Smooth muscle cell (in vitro differentiated cells): ENCODE measurements at regions not wholly inside any gene's neighbourhood (a gene's known extent, or its start where the extent isn't known, plus 50 kb on each side); places are given as distances from the start of the nearest gene placed in this dataset.

Source experiments
- DNase-seq: peaks from one replicate; lab custom pipeline; 2025; ENCODE audit not compliant: unreplicated experiment; lab: John Stamatoyannopoulos, UW
- H2AFZ ChIP-seq: fragments of 200-600 bp; sonication (generic); 2 replicates; pipeline ENCODE4 v1.6.0; 2016; ENCODE audit warnings: antibody characterized with exemption, low read depth, mild to moderate bottlenecking
- H3F3A ChIP-seq: fragments of 200-600 bp; sonication (generic); 2 replicates; pipeline ENCODE4 v1.6.0; 2017; ENCODE audit warnings: antibody characterized with exemption, low read depth
- H3K27ac ChIP-seq: fragments of 200-600 bp; sonication (generic); 2 replicates; pipeline ENCODE4 v1.5.1; 2016; ENCODE audit warnings: low read depth, mild to moderate bottlenecking
- H3K27me3 ChIP-seq: fragments of 200-600 bp; sonication (generic); 2 replicates; pipeline ENCODE4 v1.6.1; 2016; ENCODE audit warnings: low read depth, mild to moderate bottlenecking
- H3K36me3 ChIP-seq: fragments of 200-600 bp; sonication (generic); 2 replicates; pipeline ENCODE4 v1.5.1; 2016; ENCODE audit warnings: low read depth
- H3K4me1 ChIP-seq: fragments of 200-600 bp; sonication (generic); 2 replicates; pipeline ENCODE4 v1.5.1; 2016; ENCODE audit warnings: low read depth
- H3K4me2 ChIP-seq: fragments of 200-600 bp; sonication (generic); 2 replicates; pipeline ENCODE4 v1.6.0; 2016; ENCODE audit warnings: mild to moderate bottlenecking
- H3K4me3 ChIP-seq: fragments of 200-600 bp; sonication (generic); 2 replicates; pipeline ENCODE4 v1.5.1; 2016; ENCODE audit warnings: mild to moderate bottlenecking
- H3K79me2 ChIP-seq: fragments of 200-600 bp; sonication (generic); 2 replicates; pipeline ENCODE4 v1.6.0; 2016; ENCODE audit warnings: low read depth, mild to moderate bottlenecking
- H3K9ac ChIP-seq: fragments of 200-600 bp; sonication (generic); 2 replicates; pipeline ENCODE4 v1.6.0; 2016; ENCODE audit warnings: low read depth
- H3K9me3 ChIP-seq: fragments of 200-600 bp; sonication (generic); replicated peaks from 2 replicates; pipeline ENCODE4 v1.5.1; 2016; ENCODE audit warnings: low read depth
- H4K20me1 ChIP-seq: fragments of 200-600 bp; sonication (generic); 2 replicates; pipeline ENCODE4 v1.6.0; 2016; ENCODE audit warnings: low read depth
- WGBS: methylation state at CpG from one replicate; pipeline ENCODE4 v1.1.7; 2016; ENCODE audit warnings: low lambda C conversion rate; 5-methylcytosine and 5-hydroxymethylcytosine counted together
- TF ChIP-seq, protein P1 (sequence below): fragments of 200-600 bp; sonication (generic); IDR thresholded peaks from 2 replicates; pipeline ENCODE4 v1.5.1; 2017; ENCODE audit warnings: borderline replicate concordance, mild to moderate bottlenecking, antibody characterized with exemption; ENCODE audit not compliant: insufficient read depth, poor library complexity, severe bottlenecking

DNA sequence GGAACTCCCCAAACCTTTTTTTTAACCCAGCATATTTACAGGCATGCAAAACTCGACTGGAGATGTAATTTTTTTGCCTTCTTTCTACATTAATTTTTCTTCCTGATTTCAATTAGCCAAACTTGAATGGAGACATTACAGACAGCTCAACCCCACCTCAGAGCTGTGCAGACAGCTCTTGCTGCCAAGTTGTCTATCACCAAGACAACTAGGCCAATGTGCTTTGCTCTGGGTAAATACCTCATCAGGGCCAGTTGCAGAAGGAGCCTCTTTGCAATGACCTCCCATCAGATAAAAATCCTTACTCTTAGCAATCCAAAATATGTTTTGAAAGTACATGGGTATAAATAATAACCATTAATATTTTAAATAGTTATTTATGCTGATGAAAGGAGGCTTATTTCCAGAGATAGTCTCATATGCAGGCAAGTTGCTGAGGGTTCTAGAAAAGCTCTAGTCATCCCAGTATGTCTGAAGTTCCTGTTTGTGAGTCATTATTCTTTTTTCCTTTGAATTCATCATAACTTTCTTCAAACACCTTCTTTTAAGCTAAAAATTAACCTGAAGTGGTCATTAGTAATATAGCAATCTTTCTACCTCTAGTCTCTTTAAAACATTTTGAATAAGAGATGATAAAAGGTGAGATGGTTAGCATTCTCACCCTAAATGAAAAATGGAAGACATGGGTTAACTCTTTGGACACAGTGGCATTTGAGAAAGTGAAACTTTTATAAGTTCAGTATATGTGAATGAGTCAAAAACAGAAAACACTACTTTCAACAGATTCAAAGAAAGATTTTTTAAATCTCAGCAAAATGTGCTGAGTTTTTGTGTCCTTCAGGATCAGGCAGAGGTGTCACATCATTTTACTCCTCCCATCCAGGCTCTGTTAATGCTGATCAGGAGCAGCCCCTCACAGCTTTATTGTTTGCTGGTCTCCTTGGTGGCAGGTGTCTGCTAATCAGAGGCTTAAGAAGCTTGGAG lies 475.5 kb upstream of the FGF16 start:
- Histone ChIP-seq H3K4me1 (no peaks in the 10 kb centered on the region), H3K4me3 (no peak overlapping the region), H3K9ac (no peak overlapping the region), H3K79me2 (no peaks in the 10 kb centered on the region), H3K27me3 (no peaks in the 10 kb centered on the region), H3K4me2 (no peak overlapping the region), H3F3A (no peaks in the 10 kb centered on the region), H4K20me1 (no peaks in the 10 kb centered on the region), H3K9me3 (no peaks in the 10 kb centered on the region), H3K27ac (no peak overlapping the region), H3K36me3 (no peaks in the 10 kb centered on the region), H2AFZ (no peak overlapping the region)
- no peak for DNase-seq
- TF ChIP-seq, protein P1, sequence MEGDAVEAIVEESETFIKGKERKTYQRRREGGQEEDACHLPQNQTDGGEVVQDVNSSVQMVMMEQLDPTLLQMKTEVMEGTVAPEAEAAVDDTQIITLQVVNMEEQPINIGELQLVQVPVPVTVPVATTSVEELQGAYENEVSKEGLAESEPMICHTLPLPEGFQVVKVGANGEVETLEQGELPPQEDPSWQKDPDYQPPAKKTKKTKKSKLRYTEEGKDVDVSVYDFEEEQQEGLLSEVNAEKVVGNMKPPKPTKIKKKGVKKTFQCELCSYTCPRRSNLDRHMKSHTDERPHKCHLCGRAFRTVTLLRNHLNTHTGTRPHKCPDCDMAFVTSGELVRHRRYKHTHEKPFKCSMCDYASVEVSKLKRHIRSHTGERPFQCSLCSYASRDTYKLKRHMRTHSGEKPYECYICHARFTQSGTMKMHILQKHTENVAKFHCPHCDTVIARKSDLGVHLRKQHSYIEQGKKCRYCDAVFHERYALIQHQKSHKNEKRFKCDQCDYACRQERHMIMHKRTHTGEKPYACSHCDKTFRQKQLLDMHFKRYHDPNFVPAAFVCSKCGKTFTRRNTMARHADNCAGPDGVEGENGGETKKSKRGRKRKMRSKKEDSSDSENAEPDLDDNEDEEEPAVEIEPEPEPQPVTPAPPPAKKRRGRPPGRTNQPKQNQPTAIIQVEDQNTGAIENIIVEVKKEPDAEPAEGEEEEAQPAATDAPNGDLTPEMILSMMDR = no peak
- 68% methylated on average over 1 of the region's 1 CpG for WGBS

DNA sequence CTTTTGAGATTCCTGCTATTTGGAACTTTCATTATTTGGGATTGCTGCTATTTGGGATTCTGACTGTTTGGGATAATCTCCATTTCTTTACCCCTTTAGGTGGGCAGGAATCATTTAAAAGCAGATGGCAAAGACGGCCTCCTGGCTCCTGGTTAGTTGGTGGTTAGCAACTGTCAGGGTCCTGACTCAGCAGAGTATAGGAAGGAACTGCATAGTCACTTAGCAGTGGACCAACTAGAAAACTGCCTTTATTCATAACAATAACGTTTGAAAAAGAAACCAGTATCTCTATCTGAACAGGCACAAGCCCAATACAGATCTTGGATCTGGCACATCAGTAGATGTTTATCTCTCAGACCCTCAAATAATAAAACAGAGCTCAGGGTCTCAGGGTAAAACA lies 469.7 kb upstream of the FGF16 start:
- no peaks in the 10 kb centered on the region for H3K4me1 ChIP-seq
- H4K20me1 ChIP-seq = no peaks in the 10 kb centered on the region
- WGBS = 39% methylated on average over 2 of the region's 2 CpGs
- no peaks in the 10 kb centered on the region for H3K79me2 ChIP-seq
- H3K27ac ChIP-seq = no peak overlapping the region
- H3K4me3 ChIP-seq = no peak overlapping the region
- no peaks in the 10 kb centered on the region for H3K27me3 ChIP-seq
- no peak overlapping the region for H2AFZ ChIP-seq
- H3K4me2 ChIP-seq = no peak overlapping the region
- TF ChIP-seq, protein P1 = no peak
- H3F3A ChIP-seq = no peaks in the 10 kb centered on the region
- H3K9me3 ChIP-seq = no peaks in the 10 kb centered on the region
- H3K9ac ChIP-seq = no peak overlapping the region
- DNase-seq = no peak
- H3K36me3 ChIP-seq = no peaks in the 10 kb centered on the region

DNA sequence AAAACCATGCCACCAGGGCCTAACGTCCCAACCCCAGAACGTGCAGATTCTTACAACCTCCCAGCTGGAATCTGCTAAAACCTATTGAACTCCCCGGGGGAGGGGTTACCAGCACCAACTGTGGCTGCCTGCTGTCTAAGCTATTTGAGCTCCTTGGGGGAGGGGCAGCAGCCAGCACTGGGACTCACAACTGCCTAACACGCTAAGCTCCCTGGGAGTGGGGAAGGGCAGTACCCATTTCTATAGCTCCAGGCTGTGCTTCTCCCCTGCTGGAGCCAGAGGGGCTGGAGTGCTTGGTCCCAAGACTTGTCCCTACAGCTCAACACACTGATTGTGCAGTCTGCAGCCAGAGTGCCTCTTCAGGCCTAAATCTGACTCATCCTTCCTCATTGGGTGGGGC lies 459.8 kb upstream of the FGF16 start:
- Histone ChIP-seq H3K4me3 (no peak overlapping the region), H3K36me3 (no peaks in the 10 kb centered on the region), H3K27ac (no peak overlapping the region), H4K20me1 (no peaks in the 10 kb centered on the region), H3K9ac (no peak overlapping the region), H2AFZ (no peak overlapping the region), H3K27me3 (no peaks in the 10 kb centered on the region), H3F3A (no peaks in the 10 kb centered on the region), H3K79me2 (no peaks in the 10 kb centered on the region), H3K9me3 (no peaks in the 10 kb centered on the region), H3K4me1 (no peaks in the 10 kb centered on the region), H3K4me2 (no peak overlapping the region)
- WGBS = 65% methylated on average over 4 of the region's 4 CpGs
- TF ChIP-seq, protein P1 = no peak
- no peak for DNase-seq
